22Rv1 (cell line): ENCODE measurements at regions not wholly inside any gene's neighbourhood (a gene's known extent, or its start where the extent isn't known, plus 50 kb on each side); places are given as distances from the start of the nearest gene placed in this dataset.

Experiments
- H3K27ac ChIP-seq: fragments of 450-650 bp; 2 replicates; pipeline ENCODE4 v1.5.1; 2017
- ZFX ChIP-seq: fragments of 450-650 bp; IDR thresholded peaks from 2 replicates; pipeline ENCODE4 v1.6.1; 2017; ENCODE audit warnings: antibody characterized with exemption, borderline replicate concordance
- TF ChIP-seq, protein P1 (sequence below): fragments of 450-650 bp; IDR thresholded peaks from 2 replicates; pipeline ENCODE4 v1.5.1; 2017; ENCODE audit warnings: mild to moderate bottlenecking

- TF ChIP-seq, protein P1, sequence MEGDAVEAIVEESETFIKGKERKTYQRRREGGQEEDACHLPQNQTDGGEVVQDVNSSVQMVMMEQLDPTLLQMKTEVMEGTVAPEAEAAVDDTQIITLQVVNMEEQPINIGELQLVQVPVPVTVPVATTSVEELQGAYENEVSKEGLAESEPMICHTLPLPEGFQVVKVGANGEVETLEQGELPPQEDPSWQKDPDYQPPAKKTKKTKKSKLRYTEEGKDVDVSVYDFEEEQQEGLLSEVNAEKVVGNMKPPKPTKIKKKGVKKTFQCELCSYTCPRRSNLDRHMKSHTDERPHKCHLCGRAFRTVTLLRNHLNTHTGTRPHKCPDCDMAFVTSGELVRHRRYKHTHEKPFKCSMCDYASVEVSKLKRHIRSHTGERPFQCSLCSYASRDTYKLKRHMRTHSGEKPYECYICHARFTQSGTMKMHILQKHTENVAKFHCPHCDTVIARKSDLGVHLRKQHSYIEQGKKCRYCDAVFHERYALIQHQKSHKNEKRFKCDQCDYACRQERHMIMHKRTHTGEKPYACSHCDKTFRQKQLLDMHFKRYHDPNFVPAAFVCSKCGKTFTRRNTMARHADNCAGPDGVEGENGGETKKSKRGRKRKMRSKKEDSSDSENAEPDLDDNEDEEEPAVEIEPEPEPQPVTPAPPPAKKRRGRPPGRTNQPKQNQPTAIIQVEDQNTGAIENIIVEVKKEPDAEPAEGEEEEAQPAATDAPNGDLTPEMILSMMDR = no peak
- no peak for TF ChIP-seq ZFX
- no peak overlapping the region for H3K27ac ChIP-seq
Measured at GRCh38 chr4:18751083-18751482, 729.5 kb upstream of the LCORL start.

DNA sequence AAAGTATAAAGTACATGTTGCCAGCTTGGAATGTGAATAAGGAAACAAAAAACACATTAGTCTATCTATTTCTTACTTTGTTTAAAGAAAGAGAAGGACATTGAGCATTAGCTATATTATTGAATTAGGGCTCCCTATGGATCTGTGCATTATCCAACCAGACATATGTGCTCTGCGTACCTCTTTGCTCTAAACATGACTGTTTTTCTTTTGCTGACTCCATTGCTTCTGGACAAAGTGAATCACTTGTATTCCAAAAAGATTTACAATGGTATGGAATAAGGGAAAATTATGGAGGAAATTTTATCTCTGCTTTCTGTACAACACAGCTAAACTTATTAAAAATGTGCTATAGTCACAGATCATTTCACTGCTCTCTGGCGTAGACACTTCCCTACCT is 727.8 kb upstream of the LCORL start:
- no peak for TF ChIP-seq ZFX
- TF ChIP-seq, protein P1 = no peak
- H3K27ac ChIP-seq = no peak overlapping the region

GRCh38 chr4:18736551-18736950 is 715.0 kb upstream of the LCORL start:
- TF ChIP-seq ZFX = no peak
- H3K27ac ChIP-seq = no peak overlapping the region

- H3K27ac ChIP-seq = no peak overlapping the region
- no peak for TF ChIP-seq ZFX
- TF ChIP-seq, protein P1 = no peak
Measured at GRCh38 chr4:18735740-18736268, 714.2 kb upstream of the LCORL start.

- no peak overlapping the region for H3K27ac ChIP-seq
- TF ChIP-seq, protein P1 = no peak
- no peak for TF ChIP-seq ZFX
Measured at GRCh38 chr4:18734405-18734804, 712.9 kb upstream of the LCORL start.

GRCh38 chr4:18733961-18734360 is 712.4 kb upstream of the LCORL start:
- H3K27ac ChIP-seq = no peak overlapping the region
- TF ChIP-seq, protein P1 = no peak
- TF ChIP-seq ZFX = no peak

DNA sequence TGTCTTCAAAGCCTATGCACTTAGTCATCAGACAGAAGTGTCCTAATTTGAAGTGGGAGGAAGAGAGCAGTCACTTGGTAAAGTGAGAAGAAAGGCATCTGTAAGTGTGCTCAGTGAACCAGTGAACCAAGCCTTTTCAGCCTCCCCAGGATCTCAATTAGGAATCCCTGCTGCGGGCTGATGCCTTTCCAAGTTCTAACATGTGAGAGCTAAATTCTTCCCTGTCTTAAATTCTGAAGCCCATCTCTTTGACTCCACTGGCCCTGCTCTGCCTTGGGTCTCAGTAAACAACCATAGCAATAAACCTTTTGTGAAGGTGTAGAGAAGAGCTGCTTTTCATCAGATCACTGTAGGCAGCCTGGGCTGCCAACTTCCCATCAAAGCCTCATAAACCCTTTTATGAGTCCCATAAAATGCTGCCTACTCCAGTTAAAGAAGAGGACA is 701.2 kb upstream of the LCORL start:
- TF ChIP-seq, protein P1 = no peak
- no peak for TF ChIP-seq ZFX

More for the DNA sequence above, 701.2 kb upstream of the LCORL start:
- H3K27ac ChIP-seq = no peak overlapping the region
